Activated T-helper 2 cell treated with anti-CD3 and anti-CD28 coated beads, Interferon-gamma antibody, Interleukin-2, Interleukin-4, amounts not matched to agents 10 μg/mL and 5 μg/mL and 100 μg/mL, durations not matched to agents 14 hours and 24 hours and 36 hours (primary cell): ENCODE measurements at regions not wholly inside any gene's neighbourhood (a gene's known extent, or its start where the extent isn't known, plus 50 kb on each side); places are given as distances from the start of the nearest gene placed in this dataset.

Experiments used
- DNase-seq: peaks from one replicate; pipeline ENCODE4 v3.0.0; 2021; ENCODE audit warnings: low spot score
- H3K27ac Mint-ChIP-seq: one replicate; pipeline ENCODE4 v1.8.0; 2021; ENCODE audit warnings: mixed read lengths
- H3K27me3 Mint-ChIP-seq: one replicate; pipeline ENCODE4 v1.8.0; 2021; ENCODE audit warnings: low read depth, mixed read lengths
- H3K36me3 Mint-ChIP-seq: one replicate; pipeline ENCODE4 v1.8.0; 2021; ENCODE audit warnings: low read depth, mixed read lengths
- H3K4me1 Mint-ChIP-seq: one replicate; pipeline ENCODE4 v1.8.0; 2021; ENCODE audit warnings: low read depth, mixed read lengths
- H3K4me3 Mint-ChIP-seq: one replicate; pipeline ENCODE4 v1.8.0; 2021; ENCODE audit warnings: low read depth, mild to moderate bottlenecking, moderate library complexity, mixed read lengths
- H3K9me3 Mint-ChIP-seq: one replicate; pipeline ENCODE4 v1.8.0; 2021; ENCODE audit warnings: mixed read lengths
- intact Hi-C: fragments of 100-400 bp; cut with micrococcal nuclease; formaldehyde crosslinking; loops from one replicate; pipeline ENCODE4 v1.15.1; 2023

- Mint-ChIP-seq H3K4me1 (peaks cover 33% of the 10 kb centered on the region), H3K36me3 (no peaks in the 10 kb centered on the region), H3K27me3 (peaks cover 38% of the 10 kb centered on the region), H3K9me3 (no peaks in the 10 kb centered on the region), H3K4me3 (peak overlapping the region; percentile 32), H3K27ac (peak overlapping the region; percentile 77)
- intact Hi-C loops = loop anchor here (1.0 to 5.0 kb wide), 4 partner anchors 30 to 86 kb away; partner anchors contain the start of gene ITPKB
- peak; percentile 67 for DNase-seq
Observed at GRCh38 chr1:226798427-226799411, 59.6 kb upstream of the ITPKB start.

GRCh38 chr1:226797151-226797550, 58.1 kb upstream of the ITPKB start:
- Mint-ChIP-seq H3K4me1 (peaks cover 33% of the 10 kb centered on the region), H3K27me3 (peaks cover 40% of the 10 kb centered on the region), H3K36me3 (no peaks in the 10 kb centered on the region), H3K4me3 (no peak overlapping the region), H3K9me3 (no peaks in the 10 kb centered on the region), H3K27ac (peak overlapping the region; percentile 9)
- no peak for DNase-seq
- intact Hi-C loops = loop anchor here (5.0 kb wide), 2 partner anchors 35 to 85 kb away; no protein-coding TSS in a partner anchor

DNA sequence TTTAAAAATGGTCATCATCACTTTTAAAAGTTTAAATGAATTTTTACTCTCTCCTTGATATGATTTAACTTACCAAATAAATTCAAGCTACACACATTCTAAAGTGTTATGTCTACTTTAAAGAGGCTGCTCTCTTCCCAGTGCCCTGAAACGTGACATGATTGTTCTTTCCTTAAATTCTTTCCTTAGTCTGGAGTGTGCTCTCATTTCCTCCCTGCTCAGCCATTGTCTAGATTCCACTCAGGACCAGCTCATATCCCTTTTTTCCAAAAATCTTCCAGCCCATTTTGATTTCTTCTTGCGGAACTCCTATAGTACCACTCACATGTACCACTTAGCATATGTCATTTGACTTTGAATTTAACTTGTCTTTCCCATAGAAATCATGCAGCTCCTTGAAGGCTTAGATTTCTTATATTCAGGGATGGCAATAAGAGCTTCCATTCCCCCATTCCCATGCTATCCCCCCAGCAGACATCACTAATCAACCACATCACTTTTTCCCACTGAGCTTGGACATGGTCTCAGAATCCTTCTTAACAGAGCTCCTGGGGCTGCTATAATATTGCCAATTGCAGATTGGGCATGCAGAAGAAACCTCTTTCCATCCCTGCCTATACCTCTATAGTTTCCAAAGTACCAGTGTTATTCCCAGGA, 54.7 kb upstream of the ITPKB start:
- intact Hi-C loops = no loop called here
- Mint-ChIP-seq H3K27ac (no peak overlapping the region), H3K4me1 (peaks cover 18% of the 10 kb centered on the region), H3K4me3 (no peak overlapping the region), H3K36me3 (no peaks in the 10 kb centered on the region), H3K27me3 (peaks cover 40% of the 10 kb centered on the region), H3K9me3 (no peaks in the 10 kb centered on the region)
- DNase-seq = no peak

DNA sequence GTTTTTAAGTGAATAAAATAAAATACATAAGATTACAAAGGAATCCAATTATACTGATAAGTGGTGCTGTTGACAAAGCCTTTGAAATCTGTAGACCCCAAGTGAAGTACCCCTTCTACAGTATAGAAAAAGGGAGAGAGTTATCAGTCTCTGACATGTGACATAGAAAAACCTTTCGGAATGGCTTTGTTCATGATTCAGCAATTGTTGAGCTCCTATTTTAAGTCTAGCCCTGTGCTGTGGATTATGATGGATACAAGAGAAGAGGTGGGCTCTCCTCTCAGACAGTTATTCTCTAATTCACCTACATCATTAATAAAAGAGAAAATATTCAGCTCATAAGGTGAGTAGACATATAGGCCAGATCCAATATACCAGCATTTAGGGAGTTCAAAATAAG, 53.3 kb upstream of the ITPKB start:
- no peaks in the 10 kb centered on the region for H3K36me3 Mint-ChIP-seq
- intact Hi-C loops = no loop called here
- no peak overlapping the region for H3K4me3 Mint-ChIP-seq
- peaks cover 43% of the 10 kb centered on the region for H3K27me3 Mint-ChIP-seq
- peaks cover 12% of the 10 kb centered on the region for H3K4me1 Mint-ChIP-seq
- no peaks in the 10 kb centered on the region for H3K9me3 Mint-ChIP-seq
- no peak for DNase-seq
- no peak overlapping the region for H3K27ac Mint-ChIP-seq

- H3K9me3 Mint-ChIP-seq = no peaks in the 10 kb centered on the region
- DNase-seq = no peak
- no peak overlapping the region for H3K27ac Mint-ChIP-seq
- peaks cover 42% of the 10 kb centered on the region for H3K27me3 Mint-ChIP-seq
- no peak overlapping the region for H3K4me3 Mint-ChIP-seq
- H3K36me3 Mint-ChIP-seq = no peaks in the 10 kb centered on the region
- intact Hi-C loops = no loop called here
- H3K4me1 Mint-ChIP-seq = peaks cover 7% of the 10 kb centered on the region
Observed at GRCh38 chr1:226790545-226791181, 51.6 kb upstream of the ITPKB start.

GRCh38 chr1:226788965-226789364, 49.9 kb upstream of the ITPKB start:
- H3K27ac Mint-ChIP-seq = no peak overlapping the region

More at GRCh38 chr1:226788965-226789364, 49.9 kb upstream of the ITPKB start:
- Mint-ChIP-seq H3K27me3 (peaks cover 29% of the 10 kb centered on the region), H3K9me3 (no peaks in the 10 kb centered on the region), H3K36me3 (no peaks in the 10 kb centered on the region), H3K4me1 (peaks cover 7% of the 10 kb centered on the region), H3K4me3 (no peak overlapping the region)
- no peak for DNase-seq
- intact Hi-C loops = no loop called here
